ENCODE measurements at regions not wholly inside any gene's neighbourhood (a gene's known extent, or its start where the extent isn't known, plus 50 kb on each side); places are given as distances from the start of the nearest gene placed in this dataset.
A peak's percentile ranks its signal among the peaks of the same experiment; 100 is the strongest.

DNA sequence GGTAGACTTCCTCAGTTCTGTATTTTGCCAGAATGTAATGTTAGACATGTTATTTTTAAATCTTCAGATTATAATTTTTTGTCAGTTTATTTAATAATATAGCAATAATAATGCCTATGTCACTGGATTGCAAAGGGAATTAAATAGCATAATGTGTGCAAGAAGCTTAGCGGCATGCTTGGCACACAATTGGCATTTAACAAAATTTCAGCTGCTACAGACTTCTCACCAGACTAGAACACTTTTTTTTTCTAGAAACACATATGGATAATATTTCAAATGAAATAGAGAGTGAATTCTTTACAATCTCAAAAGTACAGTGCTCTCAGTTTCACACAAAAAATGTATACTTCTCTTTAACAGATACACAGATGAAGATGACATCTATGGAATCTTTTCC, 757.4 kb downstream of the CDH11 start:
- H3K27ac ChIP-seq (ENCODE audit: low read length) = no peak overlapping the region
- no peak overlapping the region for H3K9ac ChIP-seq (ENCODE audit: low read length)
- no peaks in the 10 kb centered on the region for H3K27me3 ChIP-seq (ENCODE audit: low read length)
- no peaks in the 10 kb centered on the region for H3K79me2 ChIP-seq (ENCODE audit: low read length)
- H3K36me3 ChIP-seq (ENCODE audit: insufficient read depth, low read length) = no peaks in the 10 kb centered on the region
- H3K4me3 ChIP-seq (ENCODE audit: low read length) = no peak overlapping the region
- H2AFZ ChIP-seq (ENCODE audit: low read length) = no peak overlapping the region
- peaks cover 5% of the 10 kb centered on the region; the same call in 1 of the 2 replicates for H3K4me1 ChIP-seq (ENCODE audit: low read length)
- no peak overlapping the region for H3K4me2 ChIP-seq (ENCODE audit: low read depth, low read length, poor library complexity, severe bottlenecking)
- no peaks in the 10 kb centered on the region for H4K20me1 ChIP-seq (ENCODE audit: insufficient read depth, low read depth, low read length)
- no peak for DNase-seq
- H3K9me2 ChIP-seq (replicated peaks; ENCODE audit: insufficient read depth, low read length) = 0 out of 2 replicates have a peak, but pooled peaks cover 6% of the 10 kb centered on the region
- H3K9me3 ChIP-seq (ENCODE audit: low read length) = no peaks in the 10 kb centered on the region

DNA sequence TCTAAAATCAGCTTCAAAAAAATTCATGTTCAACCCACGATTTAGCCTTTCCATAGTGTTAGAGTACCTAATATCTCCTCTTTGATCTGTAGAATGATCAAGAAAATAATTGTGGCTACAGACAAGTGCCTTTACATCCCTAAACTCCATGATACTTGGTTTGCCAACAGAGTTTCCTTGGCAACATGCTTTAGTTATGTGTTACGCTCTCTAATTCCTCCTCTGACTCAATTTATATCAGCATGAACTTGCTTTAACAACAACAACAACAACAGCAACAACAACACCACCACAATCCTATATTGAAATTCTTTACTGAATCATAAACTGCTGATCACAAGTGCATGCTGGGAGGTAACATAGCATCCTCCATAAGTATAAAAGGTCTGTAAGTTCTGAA, 757.8 kb downstream of the CDH11 start:
- Histone ChIP-seq H3K9ac (ENCODE audit: low read length) (no peak overlapping the region), H3K27ac (ENCODE audit: low read length) (no peak overlapping the region), H3K36me3 (ENCODE audit: insufficient read depth, low read length) (no peaks in the 10 kb centered on the region), H2AFZ (ENCODE audit: low read length) (no peak overlapping the region), H3K4me1 (ENCODE audit: low read length) (peaks cover 5% of the 10 kb centered on the region; the same call in 1 of the 2 replicates), H3K9me3 (ENCODE audit: low read length) (no peaks in the 10 kb centered on the region), H3K79me2 (ENCODE audit: low read length) (no peaks in the 10 kb centered on the region), H3K9me2 (replicated peaks; ENCODE audit: insufficient read depth, low read length) (0 out of 2 replicates have a peak, but pooled peaks cover 6% of the 10 kb centered on the region), H3K4me3 (ENCODE audit: low read length) (no peak overlapping the region), H3K4me2 (ENCODE audit: low read depth, low read length, poor library complexity, severe bottlenecking) (no peak overlapping the region), H3K27me3 (ENCODE audit: low read length) (no peaks in the 10 kb centered on the region), H4K20me1 (ENCODE audit: insufficient read depth, low read depth, low read length) (no peaks in the 10 kb centered on the region)
- DNase-seq = no peak

DNA sequence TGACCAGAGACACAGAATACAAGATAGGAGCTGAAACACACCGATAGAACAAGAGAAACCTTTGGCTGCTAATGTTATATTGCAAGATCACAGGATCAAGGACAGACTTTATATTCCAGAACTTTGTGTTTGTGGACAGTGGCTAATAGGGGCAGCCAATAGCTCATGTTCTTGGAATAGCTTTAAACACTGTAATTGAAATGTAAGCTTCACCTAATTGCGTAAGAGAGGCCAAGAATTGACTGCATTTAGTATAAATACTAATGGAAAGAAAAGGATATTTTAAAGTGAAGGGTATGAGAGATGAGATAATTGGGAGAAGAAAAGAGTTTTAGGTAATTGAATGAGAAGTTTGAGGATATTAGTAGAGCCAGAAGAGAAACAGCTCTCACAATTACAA, 758.8 kb downstream of the CDH11 start:
- H3K9ac ChIP-seq (ENCODE audit: low read length) = no peak overlapping the region
- no peak for DNase-seq
- no peaks in the 10 kb centered on the region for H4K20me1 ChIP-seq (ENCODE audit: insufficient read depth, low read depth, low read length)
- no peak overlapping the region for H2AFZ ChIP-seq (ENCODE audit: low read length)
- no peaks in the 10 kb centered on the region for H3K36me3 ChIP-seq (ENCODE audit: insufficient read depth, low read length)
- H3K79me2 ChIP-seq (ENCODE audit: low read length) = no peaks in the 10 kb centered on the region
- peaks cover 5% of the 10 kb centered on the region; the same call in 1 of the 2 replicates for H3K4me1 ChIP-seq (ENCODE audit: low read length)
- H3K9me2 ChIP-seq (replicated peaks; ENCODE audit: insufficient read depth, low read length) = 0 out of 2 replicates have a peak, but pooled peaks cover 6% of the 10 kb centered on the region
- no peaks in the 10 kb centered on the region for H3K27me3 ChIP-seq (ENCODE audit: low read length)
- H3K4me2 ChIP-seq (ENCODE audit: low read depth, low read length, poor library complexity, severe bottlenecking) = no peak overlapping the region
- H3K9me3 ChIP-seq (ENCODE audit: low read length) = no peaks in the 10 kb centered on the region
- H3K27ac ChIP-seq (ENCODE audit: low read length) = no peak overlapping the region
- H3K4me3 ChIP-seq (ENCODE audit: low read length) = no peak overlapping the region

DNA sequence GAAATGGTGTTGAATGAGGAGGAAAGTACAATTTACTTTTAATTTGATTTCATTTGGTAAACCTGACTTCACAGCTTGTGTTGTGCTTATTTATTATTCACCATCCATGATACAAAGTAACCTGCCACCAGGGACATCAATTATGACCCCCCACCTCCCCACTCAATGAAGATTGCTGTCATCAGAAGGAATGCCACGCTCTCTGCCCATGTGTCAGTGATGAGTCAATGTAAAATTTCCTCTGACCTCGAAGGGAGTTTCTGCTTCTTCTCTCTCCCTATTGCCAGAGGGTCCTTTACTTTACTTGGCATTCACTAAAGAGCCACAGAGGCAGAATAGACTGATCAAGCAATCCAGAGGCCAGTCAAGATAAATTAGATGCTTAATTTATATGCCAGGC, 759.7 kb downstream of the CDH11 start:
- H3K4me2 ChIP-seq (ENCODE audit: low read depth, low read length, poor library complexity, severe bottlenecking) = no peak overlapping the region
- H3K9ac ChIP-seq (ENCODE audit: low read length) = no peak overlapping the region
- no peaks in the 10 kb centered on the region for H3K36me3 ChIP-seq (ENCODE audit: insufficient read depth, low read length)
- H3K27me3 ChIP-seq (ENCODE audit: low read length) = no peaks in the 10 kb centered on the region
- H4K20me1 ChIP-seq (ENCODE audit: insufficient read depth, low read depth, low read length) = no peaks in the 10 kb centered on the region
- no peak overlapping the region for H3K4me3 ChIP-seq (ENCODE audit: low read length)
- H3K79me2 ChIP-seq (ENCODE audit: low read length) = no peaks in the 10 kb centered on the region
- H3K9me2 ChIP-seq (replicated peaks; ENCODE audit: insufficient read depth, low read length) = 0 out of 2 replicates have a peak, but pooled peaks cover 6% of the 10 kb centered on the region
- H3K27ac ChIP-seq (ENCODE audit: low read length) = no peak overlapping the region
- no peak for DNase-seq
- H3K9me3 ChIP-seq (ENCODE audit: low read length) = no peaks in the 10 kb centered on the region
- peak overlapping the region; percentile 28; the same call in 1 of the 2 replicates for H2AFZ ChIP-seq (ENCODE audit: low read length)
- no peaks in the 10 kb centered on the region for H3K4me1 ChIP-seq (ENCODE audit: low read length)

DNA sequence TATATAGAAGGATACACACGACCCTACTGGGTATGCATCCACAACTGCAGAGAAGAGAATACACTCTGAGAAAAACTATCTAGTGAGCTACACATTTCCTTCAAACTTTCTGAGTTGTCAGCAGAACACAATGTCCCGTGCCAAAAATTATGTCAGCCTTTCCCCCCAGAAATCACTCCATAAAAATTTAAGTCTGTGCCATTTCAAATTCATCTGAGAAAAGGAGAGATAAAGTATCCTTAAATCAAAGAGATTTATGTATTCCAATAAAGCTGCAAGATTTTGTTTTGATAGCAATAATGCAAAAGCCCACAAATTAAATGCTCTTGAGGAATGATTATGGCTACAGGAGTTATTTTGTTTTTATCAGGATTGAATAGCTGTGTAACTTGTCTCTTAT, 760.1 kb downstream of the CDH11 start:
- Histone ChIP-seq H3K9me3 (ENCODE audit: low read length) (no peaks in the 10 kb centered on the region), H3K4me2 (ENCODE audit: low read depth, low read length, poor library complexity, severe bottlenecking) (no peak overlapping the region), H3K9ac (ENCODE audit: low read length) (no peak overlapping the region), H4K20me1 (ENCODE audit: insufficient read depth, low read depth, low read length) (no peaks in the 10 kb centered on the region), H3K27me3 (ENCODE audit: low read length) (no peaks in the 10 kb centered on the region), H2AFZ (ENCODE audit: low read length) (peak overlapping the region; percentile 28; the same call in 1 of the 2 replicates), H3K79me2 (ENCODE audit: low read length) (no peaks in the 10 kb centered on the region), H3K4me1 (ENCODE audit: low read length) (no peaks in the 10 kb centered on the region), H3K9me2 (replicated peaks; ENCODE audit: insufficient read depth, low read length) (0 out of 2 replicates have a peak, but pooled peaks cover 6% of the 10 kb centered on the region), H3K27ac (ENCODE audit: low read length) (no peak overlapping the region), H3K4me3 (ENCODE audit: low read length) (no peak overlapping the region), H3K36me3 (ENCODE audit: insufficient read depth, low read length) (no peaks in the 10 kb centered on the region)
- no peak for DNase-seq

DNA sequence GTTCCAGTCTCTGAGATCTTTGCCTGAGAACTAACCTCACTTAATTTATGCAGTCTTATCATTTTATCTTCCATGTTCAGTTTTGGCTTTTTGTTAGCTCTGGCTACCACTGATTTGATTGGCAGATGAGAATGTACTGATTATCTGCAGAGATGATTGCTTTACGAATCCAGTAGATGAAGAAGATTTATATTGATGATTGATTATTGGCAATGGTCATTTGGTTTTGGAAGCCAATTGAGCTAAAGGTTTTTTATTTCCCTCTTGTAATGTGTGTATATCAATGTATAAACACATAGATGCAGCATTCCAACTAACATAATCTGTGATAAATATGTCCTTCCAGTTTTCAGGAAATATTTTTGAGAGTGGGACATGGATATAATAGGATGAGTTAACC, 763.6 kb downstream of the CDH11 start:
- peaks cover 3% of the 10 kb centered on the region; the same call in 1 of the 2 replicates for H3K4me1 ChIP-seq (ENCODE audit: low read length)
- H3K9me2 ChIP-seq (replicated peaks; ENCODE audit: insufficient read depth, low read length) = 0 out of 2 replicates have a peak, but pooled peaks cover 6% of the 10 kb centered on the region
- H4K20me1 ChIP-seq (ENCODE audit: insufficient read depth, low read depth, low read length) = no peaks in the 10 kb centered on the region
- no peak overlapping the region for H3K27ac ChIP-seq (ENCODE audit: low read length)
- no peak overlapping the region for H3K4me2 ChIP-seq (ENCODE audit: low read depth, low read length, poor library complexity, severe bottlenecking)
- H3K4me3 ChIP-seq (ENCODE audit: low read length) = no peak overlapping the region
- DNase-seq = no peak
- no peaks in the 10 kb centered on the region for H3K27me3 ChIP-seq (ENCODE audit: low read length)
- no peak overlapping the region for H3K9ac ChIP-seq (ENCODE audit: low read length)
- no peaks in the 10 kb centered on the region for H3K9me3 ChIP-seq (ENCODE audit: low read length)
- no peaks in the 10 kb centered on the region for H3K36me3 ChIP-seq (ENCODE audit: insufficient read depth, low read length)
- no peak overlapping the region for H2AFZ ChIP-seq (ENCODE audit: low read length)
- H3K79me2 ChIP-seq (ENCODE audit: low read length) = no peaks in the 10 kb centered on the region

DNA sequence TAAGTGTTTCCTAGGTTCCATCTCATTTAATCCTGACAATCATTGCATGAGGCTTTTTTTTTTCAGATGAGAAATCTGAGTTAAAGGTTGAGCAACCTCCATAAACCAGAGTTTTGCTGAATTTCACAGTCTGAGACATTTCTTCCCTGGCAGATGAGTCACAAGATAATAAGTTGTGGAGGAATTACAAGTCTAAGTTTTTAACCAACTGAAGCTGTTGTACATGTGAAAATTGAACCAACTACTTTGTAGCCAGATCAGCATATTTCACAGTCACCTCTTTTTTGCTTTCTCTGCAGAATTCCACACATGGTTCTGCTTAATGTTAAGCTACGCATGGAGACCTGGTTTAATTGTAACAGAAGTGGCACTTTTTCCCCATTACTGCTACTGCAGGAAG, 765.6 kb downstream of the CDH11 start:
- Histone ChIP-seq H3K79me2 (ENCODE audit: low read length) (no peaks in the 10 kb centered on the region), H3K27me3 (ENCODE audit: low read length) (no peaks in the 10 kb centered on the region), H3K4me1 (ENCODE audit: low read length) (peaks cover 3% of the 10 kb centered on the region; the same call in 1 of the 2 replicates), H3K9ac (ENCODE audit: low read length) (no peak overlapping the region), H3K9me2 (replicated peaks; ENCODE audit: insufficient read depth, low read length) (0 out of 2 replicates have a peak, but pooled peaks cover 4% of the 10 kb centered on the region), H3K4me2 (ENCODE audit: low read depth, low read length, poor library complexity, severe bottlenecking) (no peak overlapping the region), H3K27ac (ENCODE audit: low read length) (no peak overlapping the region), H3K4me3 (ENCODE audit: low read length) (no peak overlapping the region), H2AFZ (ENCODE audit: low read length) (peak overlapping the region; percentile 82; the same call in 1 of the 2 replicates), H3K36me3 (ENCODE audit: insufficient read depth, low read length) (no peaks in the 10 kb centered on the region), H3K9me3 (ENCODE audit: low read length) (no peaks in the 10 kb centered on the region), H4K20me1 (ENCODE audit: insufficient read depth, low read depth, low read length) (no peaks in the 10 kb centered on the region)
- no peak for DNase-seq

DNA sequence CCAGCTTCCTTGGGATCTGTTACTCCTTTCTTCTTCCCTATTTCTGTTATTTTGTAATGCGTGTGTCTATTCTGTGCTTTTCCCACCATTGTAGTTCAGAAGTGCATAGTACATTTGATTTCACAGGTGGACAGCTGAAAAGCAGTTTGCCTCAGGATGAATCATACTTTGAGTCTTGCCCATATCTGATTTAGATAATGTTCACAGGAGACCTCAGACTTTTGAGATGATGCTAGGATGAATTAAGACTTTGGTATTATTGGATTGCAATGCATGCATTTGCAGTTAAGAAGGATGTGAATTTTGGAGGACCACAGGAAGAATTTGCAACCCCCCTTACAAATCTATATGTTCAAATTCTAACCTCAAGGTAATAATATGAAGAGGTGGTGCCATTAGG, 769.6 kb downstream of the CDH11 start:
- H3K27ac ChIP-seq (ENCODE audit: low read length) = no peak overlapping the region
- H3K9me3 ChIP-seq (ENCODE audit: low read length) = no peaks in the 10 kb centered on the region
- no peaks in the 10 kb centered on the region for H3K36me3 ChIP-seq (ENCODE audit: insufficient read depth, low read length)
- no peaks in the 10 kb centered on the region for H4K20me1 ChIP-seq (ENCODE audit: insufficient read depth, low read depth, low read length)
- no peak for DNase-seq
- no peaks in the 10 kb centered on the region for H3K27me3 ChIP-seq (ENCODE audit: low read length)
- no peaks in the 10 kb centered on the region for H3K9me2 ChIP-seq (replicated peaks; ENCODE audit: insufficient read depth, low read length)
- H3K9ac ChIP-seq (ENCODE audit: low read length) = no peak overlapping the region
- H2AFZ ChIP-seq (ENCODE audit: low read length) = no peak overlapping the region
- H3K4me3 ChIP-seq (ENCODE audit: low read length) = no peak overlapping the region
- no peaks in the 10 kb centered on the region for H3K79me2 ChIP-seq (ENCODE audit: low read length)
- H3K4me1 ChIP-seq (ENCODE audit: low read length) = peaks cover 15% of the 10 kb centered on the region
- no peak overlapping the region for H3K4me2 ChIP-seq (ENCODE audit: low read depth, low read length, poor library complexity, severe bottlenecking)

All from Karpas-422 (cell line).